22Rv1 (cell line): ENCODE measurements at regions not wholly inside any gene's neighbourhood (a gene's known extent, or its start where the extent isn't known, plus 50 kb on each side); places are given as distances from the start of the nearest gene placed in this dataset.

Experiments
- ZFX ChIP-seq: fragments of 450-650 bp; IDR thresholded peaks from 2 replicates; pipeline ENCODE4 v1.6.1; 2017; ENCODE audit warnings: antibody characterized with exemption, borderline replicate concordance
- TF ChIP-seq, protein P1 (sequence below): fragments of 450-650 bp; IDR thresholded peaks from 2 replicates; pipeline ENCODE4 v1.5.1; 2017; ENCODE audit warnings: mild to moderate bottlenecking

DNA sequence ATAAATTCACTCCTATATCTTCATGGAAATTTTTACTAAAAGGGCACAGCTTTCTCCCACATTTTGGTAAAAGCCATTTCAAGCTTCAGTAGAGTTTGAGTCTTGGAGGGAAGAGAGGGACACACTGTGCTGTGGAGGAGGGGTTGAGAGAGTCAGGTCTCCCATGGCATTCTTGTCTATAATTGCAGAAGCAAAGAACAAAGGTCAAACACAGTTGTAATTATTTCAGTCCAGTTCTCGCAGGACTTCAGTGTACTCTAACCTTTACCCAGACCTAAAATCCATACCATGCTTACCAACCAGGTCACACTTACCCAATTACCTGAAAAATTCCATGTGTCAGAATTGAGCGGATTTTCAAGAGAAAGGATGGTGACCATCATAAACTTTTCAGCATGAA, 298.4 kb downstream of the XPNPEP1 start:
- TF ChIP-seq, protein P1, sequence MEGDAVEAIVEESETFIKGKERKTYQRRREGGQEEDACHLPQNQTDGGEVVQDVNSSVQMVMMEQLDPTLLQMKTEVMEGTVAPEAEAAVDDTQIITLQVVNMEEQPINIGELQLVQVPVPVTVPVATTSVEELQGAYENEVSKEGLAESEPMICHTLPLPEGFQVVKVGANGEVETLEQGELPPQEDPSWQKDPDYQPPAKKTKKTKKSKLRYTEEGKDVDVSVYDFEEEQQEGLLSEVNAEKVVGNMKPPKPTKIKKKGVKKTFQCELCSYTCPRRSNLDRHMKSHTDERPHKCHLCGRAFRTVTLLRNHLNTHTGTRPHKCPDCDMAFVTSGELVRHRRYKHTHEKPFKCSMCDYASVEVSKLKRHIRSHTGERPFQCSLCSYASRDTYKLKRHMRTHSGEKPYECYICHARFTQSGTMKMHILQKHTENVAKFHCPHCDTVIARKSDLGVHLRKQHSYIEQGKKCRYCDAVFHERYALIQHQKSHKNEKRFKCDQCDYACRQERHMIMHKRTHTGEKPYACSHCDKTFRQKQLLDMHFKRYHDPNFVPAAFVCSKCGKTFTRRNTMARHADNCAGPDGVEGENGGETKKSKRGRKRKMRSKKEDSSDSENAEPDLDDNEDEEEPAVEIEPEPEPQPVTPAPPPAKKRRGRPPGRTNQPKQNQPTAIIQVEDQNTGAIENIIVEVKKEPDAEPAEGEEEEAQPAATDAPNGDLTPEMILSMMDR: no peak
- TF ChIP-seq ZFX: no peak
